ENCODE measurements at regions not wholly inside any gene's neighbourhood (a gene's known extent, or its start where the extent isn't known, plus 50 kb on each side); places are given as distances from the start of the nearest gene placed in this dataset.
"Not testable (repeated sequence)": the region's sequence is repeated elsewhere in the genome, so short reads cannot be mapped to it uniquely, and the experiment has no call there.

- no peak overlapping the region for H3K4me3 ChIP-seq
- DNase-seq (ENCODE audit: low spot score): no peak
- TF ChIP-seq CTCF (IDR thresholded peaks at IDR 0.05): no peak
- no peak overlapping the region for H3K27ac ChIP-seq
Observed at GRCh38 chr1:200288226-200288625, 121.6 kb downstream of the ZNF281 start.

GRCh38 chr1:200284236-200284635, 125.6 kb downstream of the ZNF281 start:
- H3K4me3 ChIP-seq; H3K27ac ChIP-seq; DNase-seq (ENCODE audit: low spot score): not testable (repeated sequence)

- no peak for TF ChIP-seq CTCF (IDR thresholded peaks at IDR 0.05)
- H3K4me3 ChIP-seq: no peak overlapping the region
- H3K27ac ChIP-seq: no peak overlapping the region
- no peak for DNase-seq (ENCODE audit: low spot score)
Observed at GRCh38 chr1:200282497-200283122, 127.2 kb downstream of the ZNF281 start.

GRCh38 chr1:200281201-200281835, 128.5 kb downstream of the ZNF281 start:
- no peak overlapping the region for H3K4me3 ChIP-seq
- no peak for DNase-seq (ENCODE audit: low spot score)
- H3K27ac ChIP-seq: no peak overlapping the region
- TF ChIP-seq CTCF (IDR thresholded peaks at IDR 0.05): no peak

GRCh38 chr1:200279810-200280411, 129.9 kb downstream of the ZNF281 start:
- H3K4me3 ChIP-seq: no peak overlapping the region
- TF ChIP-seq CTCF (IDR thresholded peaks at IDR 0.05): peak; percentile 47
- no peak for DNase-seq (ENCODE audit: low spot score)
- no peak overlapping the region for H3K27ac ChIP-seq

- TF ChIP-seq CTCF (IDR thresholded peaks at IDR 0.05): no peak
- H3K4me3 ChIP-seq: no peak overlapping the region
- no peak for DNase-seq (ENCODE audit: low spot score)
- H3K27ac ChIP-seq: no peak overlapping the region
Observed at GRCh38 chr1:200275816-200276453, 133.9 kb downstream of the ZNF281 start.

- Histone ChIP-seq H3K27ac (no peak overlapping the region), H3K4me3 (no peak overlapping the region)
- DNase-seq (ENCODE audit: low spot score): no peak
- TF ChIP-seq CTCF (IDR thresholded peaks at IDR 0.05): no peak
Observed at GRCh38 chr1:200275415-200275814, 134.4 kb downstream of the ZNF281 start.
